WTC11 (cell line): ENCODE measurements at regions not wholly inside any gene's neighbourhood (a gene's known extent, or its start where the extent isn't known, plus 50 kb on each side); places are given as distances from the start of the nearest gene placed in this dataset.

Source experiments
- ATAC-seq: fragments of 200-7000 bp; cut with Tn5 transposase; 2 replicates; pipeline ENCODE4 v1.10.0; 2021; ENCODE audit warnings: mild to moderate bottlenecking, moderate library complexity
- CTCF ChIA-PET: fragments of 300-600 bp; sonication (Branson Sonifier 250); formaldehyde crosslinking; loops from one replicate; lab custom pipeline; 2021; ENCODE audit warnings: antibody characterized with exemption; lab: Charles Lee
- POLR2A ChIA-PET: fragments of 350-600 bp; sonication (Branson Sonifier 250); formaldehyde crosslinking; loops from one replicate; lab custom pipeline; 2021; ENCODE audit warnings: antibody characterized with exemption; lab: Charles Lee
- DNase-seq: peaks from one replicate; pipeline ENCODE4 v3.0.0; 2021; ENCODE audit warnings: low spot score
- H3K27ac Mint-ChIP-seq: 2 replicates; pipeline ENCODE4 v1.8.0; 2021; ENCODE audit warnings: mixed read lengths
- H3K27me3 Mint-ChIP-seq: 2 replicates; pipeline ENCODE4 v1.8.0; 2021; ENCODE audit warnings: low read depth, mild to moderate bottlenecking, moderate library complexity, mixed read lengths
- H3K36me3 Mint-ChIP-seq: 2 replicates; pipeline ENCODE4 v1.8.0; 2021; ENCODE audit warnings: mixed read lengths
- H3K4me1 Mint-ChIP-seq: 2 replicates; pipeline ENCODE4 v1.8.0; 2022; ENCODE audit warnings: mixed read lengths
- H3K4me3 Mint-ChIP-seq: 2 replicates; pipeline ENCODE4 v1.8.0; 2021; ENCODE audit warnings: mild to moderate bottlenecking, moderate library complexity, mixed read lengths
- H3K9me3 Mint-ChIP-seq: 2 replicates; pipeline ENCODE4 v1.8.0; 2021; ENCODE audit warnings: mixed read lengths
- ATF1 ChIP-seq: sonication (generic); formaldehyde crosslinking; IDR thresholded peaks from 2 replicates; pipeline ENCODE4 v1.8.1; 2023; ENCODE audit warnings: mild to moderate bottlenecking, moderate library complexity, missing genetic modification reagents
- CBFB ChIP-seq: sonication (generic); formaldehyde crosslinking; IDR thresholded peaks from 2 replicates; pipeline ENCODE4 v1.8.1; 2022; ENCODE audit warnings: mild to moderate bottlenecking, low read depth, missing genetic modification reagents
- CREM ChIP-seq: sonication (generic); formaldehyde crosslinking; IDR thresholded peaks from 2 replicates; pipeline ENCODE4 v1.8.1; 2022; ENCODE audit warnings: mild to moderate bottlenecking, missing genetic modification reagents, moderate library complexity
- ELF4 ChIP-seq: sonication (generic); formaldehyde crosslinking; IDR thresholded peaks from 2 replicates; pipeline ENCODE4 v1.8.1; 2022; ENCODE audit warnings: low read depth, mild to moderate bottlenecking, moderate library complexity, missing genetic modification reagents
- ESRRA ChIP-seq: sonication (generic); formaldehyde crosslinking; IDR thresholded peaks from 2 replicates; pipeline ENCODE4 v1.8.1; 2022; ENCODE audit warnings: mild to moderate bottlenecking, missing genetic modification reagents, borderline replicate concordance
- ETV6 ChIP-seq: sonication (generic); formaldehyde crosslinking; IDR thresholded peaks from 2 replicates; pipeline ENCODE4 v1.8.1; 2022; ENCODE audit warnings: mild to moderate bottlenecking, missing genetic modification reagents
- MYBL2 ChIP-seq: sonication (generic); formaldehyde crosslinking; IDR thresholded peaks from 2 replicates; pipeline ENCODE4 v1.8.1; 2023; ENCODE audit warnings: mild to moderate bottlenecking, moderate library complexity, missing genetic modification reagents
- NFATC4 ChIP-seq: fragments of 250-450 bp; sonication (Bioruptor Pico); IDR thresholded peaks from 2 replicates; pipeline ENCODE4 v1.9.0; 2021; ENCODE audit warnings: mild to moderate bottlenecking
- NR2C2 ChIP-seq: sonication (generic); formaldehyde crosslinking; IDR thresholded peaks from 2 replicates; pipeline ENCODE4 v1.8.0; 2022; ENCODE audit warnings: mild to moderate bottlenecking, missing genetic modification reagents
- NR3C1 ChIP-seq: sonication (generic); formaldehyde crosslinking; conservative IDR thresholded peaks from 2 replicates; pipeline ENCODE4 v1.8.1; 2023; ENCODE audit warnings: low read depth, mild to moderate bottlenecking, missing genetic modification reagents
- RORB ChIP-seq: fragments of 250-450 bp; sonication (Bioruptor Pico); IDR thresholded peaks from 2 replicates; pipeline ENCODE4 v1.9.0; 2021; ENCODE audit warnings: mild to moderate bottlenecking
- SMAD3 ChIP-seq: sonication (generic); formaldehyde crosslinking; IDR thresholded peaks from 2 replicates; pipeline ENCODE4 v1.8.0; 2022; ENCODE audit warnings: missing genetic modification reagents, mild to moderate bottlenecking, borderline replicate concordance
- TEAD1 ChIP-seq: sonication (generic); formaldehyde crosslinking; IDR thresholded peaks from 2 replicates; pipeline ENCODE4 v1.8.0; 2022; ENCODE audit warnings: mild to moderate bottlenecking, missing genetic modification reagents
- ZNF219 ChIP-seq: sonication (generic); formaldehyde crosslinking; IDR thresholded peaks from 2 replicates; pipeline ENCODE4 v1.8.0; 2023; ENCODE audit warnings: missing genetic modification reagents, mild to moderate bottlenecking, borderline replicate concordance
- ZNF263 ChIP-seq: sonication (generic); formaldehyde crosslinking; IDR thresholded peaks from 2 replicates; pipeline ENCODE4 v1.8.1; 2022; ENCODE audit warnings: low read depth, mild to moderate bottlenecking, moderate library complexity, missing genetic modification reagents
- ZNF396 ChIP-seq: fragments of 250-450 bp; sonication (Bioruptor Pico); IDR thresholded peaks from 2 replicates; pipeline ENCODE4 v1.8.0; 2021; ENCODE audit warnings: mild to moderate bottlenecking, moderate library complexity, borderline replicate concordance
- ZNF671 ChIP-seq: fragments of 250-450 bp; sonication (Bioruptor Pico); IDR thresholded peaks from 2 replicates; pipeline ENCODE4 v1.8.0; 2021; ENCODE audit warnings: mild to moderate bottlenecking
- TF ChIP-seq, protein P1 (sequence below): fragments of 250-450 bp; sonication (Bioruptor Pico); IDR thresholded peaks from 2 replicates; pipeline ENCODE4 v1.9.0; 2021; ENCODE audit warnings: mild to moderate bottlenecking
- TF ChIP-seq, protein P2 (sequence below): sonication (generic); formaldehyde crosslinking; IDR thresholded peaks from 2 replicates; pipeline ENCODE4 v1.8.0; 2023; ENCODE audit warnings: missing genetic modification reagents
- TF ChIP-seq, protein P3 (sequence below): sonication (generic); formaldehyde crosslinking; conservative IDR thresholded peaks from 2 replicates; pipeline ENCODE4 v1.8.1; 2023; ENCODE audit warnings: mild to moderate bottlenecking, low read depth, missing genetic modification reagents, moderate library complexity
- TF ChIP-seq, protein P4 (sequence below): sonication (generic); formaldehyde crosslinking; IDR thresholded peaks from 2 replicates; pipeline ENCODE4 v1.8.1; 2022; ENCODE audit warnings: low read depth, missing genetic modification reagents, borderline replicate concordance
- TF ChIP-seq, protein P5 (sequence below): sonication (generic); formaldehyde crosslinking; IDR thresholded peaks from 2 replicates; pipeline ENCODE4 v1.8.1; 2022; ENCODE audit warnings: mild to moderate bottlenecking, missing genetic modification reagents, moderate library complexity, borderline replicate concordance
- TF ChIP-seq, protein P6 (sequence below): sonication (generic); formaldehyde crosslinking; IDR thresholded peaks from 2 replicates; pipeline ENCODE4 v1.8.1; 2023; ENCODE audit warnings: mild to moderate bottlenecking, missing genetic modification reagents

DNA sequence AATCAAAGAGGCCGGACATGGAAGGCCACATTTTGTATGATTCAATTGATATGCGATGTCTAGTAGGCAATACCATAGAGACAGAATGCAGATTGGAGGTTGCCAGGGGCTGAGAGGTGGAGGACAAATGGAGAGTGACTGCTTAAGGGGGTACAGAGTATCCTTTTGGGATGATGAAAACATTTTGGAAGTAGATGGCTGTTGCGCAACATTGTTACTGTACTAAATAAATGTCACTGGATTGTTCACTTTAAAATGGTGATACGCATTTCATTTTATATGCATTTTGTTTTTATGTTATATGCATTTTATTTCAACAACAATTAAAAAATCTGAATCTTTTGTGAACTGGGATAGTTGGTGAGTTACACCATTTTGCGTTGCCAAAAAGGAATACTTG, 99.7 kb upstream of the AGBL1 start:
- ATAC-seq: no peak
- DNase-seq: no peak
- Mint-ChIP-seq H3K9me3 (peaks cover 37% of the 10 kb centered on the region), H3K4me1 (no peaks in the 10 kb centered on the region), H3K27me3 (no peaks in the 10 kb centered on the region; the same call in 1 of the 2 replicates), H3K27ac (no peak overlapping the region), H3K4me3 (no peak overlapping the region)
- TF ChIP-seq, protein P1, sequence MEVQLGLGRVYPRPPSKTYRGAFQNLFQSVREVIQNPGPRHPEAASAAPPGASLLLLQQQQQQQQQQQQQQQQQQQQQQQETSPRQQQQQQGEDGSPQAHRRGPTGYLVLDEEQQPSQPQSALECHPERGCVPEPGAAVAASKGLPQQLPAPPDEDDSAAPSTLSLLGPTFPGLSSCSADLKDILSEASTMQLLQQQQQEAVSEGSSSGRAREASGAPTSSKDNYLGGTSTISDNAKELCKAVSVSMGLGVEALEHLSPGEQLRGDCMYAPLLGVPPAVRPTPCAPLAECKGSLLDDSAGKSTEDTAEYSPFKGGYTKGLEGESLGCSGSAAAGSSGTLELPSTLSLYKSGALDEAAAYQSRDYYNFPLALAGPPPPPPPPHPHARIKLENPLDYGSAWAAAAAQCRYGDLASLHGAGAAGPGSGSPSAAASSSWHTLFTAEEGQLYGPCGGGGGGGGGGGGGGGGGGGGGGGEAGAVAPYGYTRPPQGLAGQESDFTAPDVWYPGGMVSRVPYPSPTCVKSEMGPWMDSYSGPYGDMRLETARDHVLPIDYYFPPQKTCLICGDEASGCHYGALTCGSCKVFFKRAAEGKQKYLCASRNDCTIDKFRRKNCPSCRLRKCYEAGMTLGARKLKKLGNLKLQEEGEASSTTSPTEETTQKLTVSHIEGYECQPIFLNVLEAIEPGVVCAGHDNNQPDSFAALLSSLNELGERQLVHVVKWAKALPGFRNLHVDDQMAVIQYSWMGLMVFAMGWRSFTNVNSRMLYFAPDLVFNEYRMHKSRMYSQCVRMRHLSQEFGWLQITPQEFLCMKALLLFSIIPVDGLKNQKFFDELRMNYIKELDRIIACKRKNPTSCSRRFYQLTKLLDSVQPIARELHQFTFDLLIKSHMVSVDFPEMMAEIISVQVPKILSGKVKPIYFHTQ: no peak
- TF ChIP-seq, protein P2, sequence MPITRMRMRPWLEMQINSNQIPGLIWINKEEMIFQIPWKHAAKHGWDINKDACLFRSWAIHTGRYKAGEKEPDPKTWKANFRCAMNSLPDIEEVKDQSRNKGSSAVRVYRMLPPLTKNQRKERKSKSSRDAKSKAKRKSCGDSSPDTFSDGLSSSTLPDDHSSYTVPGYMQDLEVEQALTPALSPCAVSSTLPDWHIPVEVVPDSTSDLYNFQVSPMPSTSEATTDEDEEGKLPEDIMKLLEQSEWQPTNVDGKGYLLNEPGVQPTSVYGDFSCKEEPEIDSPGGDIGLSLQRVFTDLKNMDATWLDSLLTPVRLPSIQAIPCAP: no peak
- TF ChIP-seq ETV6 (no peak), TEAD1 (CRISPR knock-in tag) (no peak), CBFB (CRISPR knock-in tag) (no peak), ZNF219 (no peak), SMAD3 (CRISPR knock-in tag) (no peak), NFATC4 (CRISPR knock-in tag) (no peak), ESRRA (CRISPR knock-in tag) (no peak), MYBL2 (CRISPR knock-in tag) (no peak), ZNF396 (CRISPR knock-in tag) (no peak), CREM (CRISPR knock-in tag) (no peak), RORB (CRISPR knock-in tag) (no peak)
- TF ChIP-seq, protein P3, sequence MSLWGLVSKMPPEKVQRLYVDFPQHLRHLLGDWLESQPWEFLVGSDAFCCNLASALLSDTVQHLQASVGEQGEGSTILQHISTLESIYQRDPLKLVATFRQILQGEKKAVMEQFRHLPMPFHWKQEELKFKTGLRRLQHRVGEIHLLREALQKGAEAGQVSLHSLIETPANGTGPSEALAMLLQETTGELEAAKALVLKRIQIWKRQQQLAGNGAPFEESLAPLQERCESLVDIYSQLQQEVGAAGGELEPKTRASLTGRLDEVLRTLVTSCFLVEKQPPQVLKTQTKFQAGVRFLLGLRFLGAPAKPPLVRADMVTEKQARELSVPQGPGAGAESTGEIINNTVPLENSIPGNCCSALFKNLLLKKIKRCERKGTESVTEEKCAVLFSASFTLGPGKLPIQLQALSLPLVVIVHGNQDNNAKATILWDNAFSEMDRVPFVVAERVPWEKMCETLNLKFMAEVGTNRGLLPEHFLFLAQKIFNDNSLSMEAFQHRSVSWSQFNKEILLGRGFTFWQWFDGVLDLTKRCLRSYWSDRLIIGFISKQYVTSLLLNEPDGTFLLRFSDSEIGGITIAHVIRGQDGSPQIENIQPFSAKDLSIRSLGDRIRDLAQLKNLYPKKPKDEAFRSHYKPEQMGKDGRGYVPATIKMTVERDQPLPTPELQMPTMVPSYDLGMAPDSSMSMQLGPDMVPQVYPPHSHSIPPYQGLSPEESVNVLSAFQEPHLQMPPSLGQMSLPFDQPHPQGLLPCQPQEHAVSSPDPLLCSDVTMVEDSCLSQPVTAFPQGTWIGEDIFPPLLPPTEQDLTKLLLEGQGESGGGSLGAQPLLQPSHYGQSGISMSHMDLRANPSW: no peak
- TF ChIP-seq, all 79 proteins: peak for 0
- ChIA-PET CTCF (no interaction called here), POLR2A (no interaction called here)
- peaks cover 4% of the 10 kb centered on the region; the same call in 1 of the 2 replicates for H3K36me3 Mint-ChIP-seq

DNA sequence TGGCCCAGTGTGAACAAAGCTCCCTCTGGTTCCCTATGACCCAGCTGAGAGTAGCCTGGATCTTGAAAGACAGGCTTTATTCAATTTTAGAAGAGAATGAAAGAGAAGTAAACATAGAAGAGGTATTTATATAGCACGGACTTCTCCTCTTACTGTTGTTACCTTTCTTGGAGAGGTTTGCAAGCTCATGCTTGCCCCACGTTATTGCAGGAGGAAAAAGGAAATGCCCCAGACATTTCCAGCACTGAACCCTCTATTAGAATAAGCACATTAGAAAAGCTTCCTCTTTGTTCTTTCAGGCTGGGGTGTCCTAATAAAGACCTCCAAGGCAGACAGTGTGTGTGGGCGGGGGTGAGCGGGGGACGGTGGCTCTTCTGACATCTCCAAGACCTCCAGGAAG, 98.7 kb upstream of the AGBL1 start:
- H3K27ac Mint-ChIP-seq: no peak overlapping the region
- H3K9me3 Mint-ChIP-seq: peaks cover 33% of the 10 kb centered on the region
- H3K4me3 Mint-ChIP-seq: no peak overlapping the region
- ATAC-seq: no peak
- ChIA-PET POLR2A (no interaction called here), CTCF (no interaction called here)
- H3K36me3 Mint-ChIP-seq: peaks cover 4% of the 10 kb centered on the region; the same call in 1 of the 2 replicates
- no peaks in the 10 kb centered on the region for H3K4me1 Mint-ChIP-seq
- DNase-seq: no peak
- no peaks in the 10 kb centered on the region; the same call in 1 of the 2 replicates for H3K27me3 Mint-ChIP-seq
- TF ChIP-seq ELF4 (CRISPR knock-in tag) (no peak), ATF1 (CRISPR knock-in tag) (no peak), NR3C1 (CRISPR knock-in tag) (no peak), ZNF263 (CRISPR knock-in tag) (no peak), NR2C2 (no peak), ZNF671 (CRISPR knock-in tag) (no peak)
- TF ChIP-seq, protein P4, sequence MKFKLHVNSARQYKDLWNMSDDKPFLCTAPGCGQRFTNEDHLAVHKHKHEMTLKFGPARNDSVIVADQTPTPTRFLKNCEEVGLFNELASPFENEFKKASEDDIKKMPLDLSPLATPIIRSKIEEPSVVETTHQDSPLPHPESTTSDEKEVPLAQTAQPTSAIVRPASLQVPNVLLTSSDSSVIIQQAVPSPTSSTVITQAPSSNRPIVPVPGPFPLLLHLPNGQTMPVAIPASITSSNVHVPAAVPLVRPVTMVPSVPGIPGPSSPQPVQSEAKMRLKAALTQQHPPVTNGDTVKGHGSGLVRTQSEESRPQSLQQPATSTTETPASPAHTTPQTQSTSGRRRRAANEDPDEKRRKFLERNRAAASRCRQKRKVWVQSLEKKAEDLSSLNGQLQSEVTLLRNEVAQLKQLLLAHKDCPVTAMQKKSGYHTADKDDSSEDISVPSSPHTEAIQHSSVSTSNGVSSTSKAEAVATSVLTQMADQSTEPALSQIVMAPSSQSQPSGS: no peak
- TF ChIP-seq, protein P5, sequence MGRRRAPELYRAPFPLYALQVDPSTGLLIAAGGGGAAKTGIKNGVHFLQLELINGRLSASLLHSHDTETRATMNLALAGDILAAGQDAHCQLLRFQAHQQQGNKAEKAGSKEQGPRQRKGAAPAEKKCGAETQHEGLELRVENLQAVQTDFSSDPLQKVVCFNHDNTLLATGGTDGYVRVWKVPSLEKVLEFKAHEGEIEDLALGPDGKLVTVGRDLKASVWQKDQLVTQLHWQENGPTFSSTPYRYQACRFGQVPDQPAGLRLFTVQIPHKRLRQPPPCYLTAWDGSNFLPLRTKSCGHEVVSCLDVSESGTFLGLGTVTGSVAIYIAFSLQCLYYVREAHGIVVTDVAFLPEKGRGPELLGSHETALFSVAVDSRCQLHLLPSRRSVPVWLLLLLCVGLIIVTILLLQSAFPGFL: no peak
- TF ChIP-seq, protein P6, sequence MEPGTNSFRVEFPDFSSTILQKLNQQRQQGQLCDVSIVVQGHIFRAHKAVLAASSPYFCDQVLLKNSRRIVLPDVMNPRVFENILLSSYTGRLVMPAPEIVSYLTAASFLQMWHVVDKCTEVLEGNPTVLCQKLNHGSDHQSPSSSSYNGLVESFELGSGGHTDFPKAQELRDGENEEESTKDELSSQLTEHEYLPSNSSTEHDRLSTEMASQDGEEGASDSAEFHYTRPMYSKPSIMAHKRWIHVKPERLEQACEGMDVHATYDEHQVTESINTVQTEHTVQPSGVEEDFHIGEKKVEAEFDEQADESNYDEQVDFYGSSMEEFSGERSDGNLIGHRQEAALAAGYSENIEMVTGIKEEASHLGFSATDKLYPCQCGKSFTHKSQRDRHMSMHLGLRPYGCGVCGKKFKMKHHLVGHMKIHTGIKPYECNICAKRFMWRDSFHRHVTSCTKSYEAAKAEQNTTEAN (CRISPR knock-in tag): no peak
